Bone marrow (tissue), 2 donors: ENCODE measurements at regions not wholly inside any gene's neighbourhood (a gene's known extent, or its start where the extent isn't known, plus 50 kb on each side); places are given as distances from the start of the nearest gene placed in this dataset.
"Not testable (repeated sequence)": the region's sequence is repeated elsewhere in the genome, so short reads cannot be mapped to it uniquely, and the experiment has no call there.

ENCODE experiments used
- DNase-seq, 2 donors: peaks; one replicate each; lab custom pipeline; 2025; lab: John Stamatoyannopoulos, UW

GRCh38 chr16:9014389-9014788 lies 50.7 kb upstream of the USP7 start:
- no peak for DNase-seq

- no peak for DNase-seq
Measured at GRCh38 chr16:9015489-9015888, 51.8 kb upstream of the USP7 start.

GRCh38 chr16:9016005-9016404 lies 52.3 kb upstream of the USP7 start:
- DNase-seq: not testable (repeated sequence)

GRCh38 chr16:9016824-9017223 lies 53.1 kb upstream of the USP7 start:
- DNase-seq: no peak

- no peak for DNase-seq
Measured at GRCh38 chr16:9027070-9027799, 63.5 kb upstream of the USP7 start.

- not testable (repeated sequence) for DNase-seq
Measured at GRCh38 chr16:9028491-9028890, 63.0 kb upstream of the HAPSTR1 start.

- no peak for DNase-seq
Measured at GRCh38 chr16:9031107-9031506, 60.3 kb upstream of the HAPSTR1 start.

- DNase-seq: no peak
Measured at GRCh38 chr16:9033125-9033830, 58.2 kb upstream of the HAPSTR1 start.

- DNase-seq: no peak
Measured at GRCh38 chr16:9034056-9034455, 57.4 kb upstream of the HAPSTR1 start.

GRCh38 chr16:9035996-9036395 lies 55.4 kb upstream of the HAPSTR1 start:
- no peak for DNase-seq

GRCh38 chr16:9039210-9039609 lies 52.2 kb upstream of the HAPSTR1 start:
- DNase-seq: peak in 1 of 2 donors; percentile 11

GRCh38 chr16:9040800-9041412 lies 50.5 kb upstream of the HAPSTR1 start:
- no peak for DNase-seq
